Suppressor macrophage treated with lipopolysaccharide for 1 hour (primary cell): ENCODE measurements at regions not wholly inside any gene's neighbourhood (a gene's known extent, or its start where the extent isn't known, plus 50 kb on each side); places are given as distances from the start of the nearest gene placed in this dataset.

Experiments used
- DNase-seq, 3 donors: peaks; one replicate each; pipeline ENCODE4 v3.0.0-alpha.2; 2020 to 2022

GRCh38 chr1:65063025-65063424 lies 85.0 kb upstream of the AK4 start:
- DNase-seq, result no peak

DNA sequence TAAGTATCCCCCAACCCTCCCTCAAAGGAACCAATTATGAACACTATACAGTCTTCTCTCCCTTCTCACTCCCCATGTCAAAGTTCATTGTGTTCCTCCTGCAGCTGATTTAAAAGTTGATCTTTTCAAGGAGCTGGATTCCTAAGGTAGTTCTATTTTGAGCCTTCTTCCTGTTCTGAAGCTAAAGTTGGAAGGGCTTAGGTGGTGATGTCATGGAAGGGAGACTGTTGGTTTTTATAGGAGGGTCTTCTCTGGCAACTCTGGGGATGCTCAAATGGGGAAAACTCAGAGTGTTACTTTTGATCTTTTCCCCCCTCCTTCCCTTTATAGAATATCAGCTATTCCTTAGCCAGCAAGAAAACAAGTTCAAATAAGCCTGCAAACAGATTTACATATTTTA lies 83.0 kb upstream of the AK4 start:
- no peak for DNase-seq

DNA sequence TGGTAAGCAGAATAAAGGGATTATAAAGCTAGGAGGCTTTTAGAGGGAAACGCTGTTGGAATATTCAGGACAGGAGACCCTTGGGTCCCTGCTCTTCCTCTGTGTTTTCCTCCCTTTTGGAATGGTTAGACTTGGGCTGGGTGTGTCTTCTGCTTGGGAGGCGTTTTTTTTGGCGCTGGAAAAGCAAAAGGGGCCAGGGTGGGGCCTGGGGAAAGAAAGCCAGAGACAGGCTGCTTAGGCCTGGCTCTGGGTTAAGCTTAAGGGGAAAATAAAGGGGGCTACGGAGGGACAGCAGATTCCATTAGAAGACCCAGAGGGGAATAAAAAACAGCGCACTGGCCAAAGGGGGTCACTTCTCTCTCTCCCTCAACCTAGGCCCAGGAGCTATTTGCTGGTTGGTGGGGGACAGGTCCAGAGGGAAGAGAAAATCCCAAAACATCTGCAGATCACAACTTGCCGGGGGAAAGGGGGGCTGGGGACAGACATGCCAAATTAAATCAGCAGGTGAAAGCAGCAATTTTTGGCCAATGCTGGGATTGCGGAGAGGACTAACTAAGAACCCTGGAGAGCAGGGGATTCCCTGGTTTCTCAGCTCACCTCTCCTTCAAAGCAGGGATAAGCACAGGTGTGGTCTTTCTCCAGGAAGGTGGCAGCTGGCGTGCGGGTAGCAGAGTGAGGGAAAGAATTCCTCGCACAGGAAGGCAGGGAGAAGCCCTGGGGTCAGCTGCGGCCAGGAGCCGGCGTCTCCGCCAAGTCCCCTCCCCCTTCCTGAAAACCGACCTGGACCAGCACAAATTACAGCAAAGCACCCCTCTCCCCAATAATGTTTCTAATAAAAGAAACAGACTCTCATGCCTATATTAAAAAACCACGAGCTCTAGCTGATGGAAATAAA lies 82.2 kb upstream of the AK4 start:
- DNase-seq, result no peak

- no peak for DNase-seq
Measured at GRCh38 chr1:65066419-65066765, 81.6 kb upstream of the AK4 start.

- peak; percentile 93 to 98 (median 95) for DNase-seq
Measured at GRCh38 chr1:65066766-65067490, 81.1 kb upstream of the AK4 start.

DNA sequence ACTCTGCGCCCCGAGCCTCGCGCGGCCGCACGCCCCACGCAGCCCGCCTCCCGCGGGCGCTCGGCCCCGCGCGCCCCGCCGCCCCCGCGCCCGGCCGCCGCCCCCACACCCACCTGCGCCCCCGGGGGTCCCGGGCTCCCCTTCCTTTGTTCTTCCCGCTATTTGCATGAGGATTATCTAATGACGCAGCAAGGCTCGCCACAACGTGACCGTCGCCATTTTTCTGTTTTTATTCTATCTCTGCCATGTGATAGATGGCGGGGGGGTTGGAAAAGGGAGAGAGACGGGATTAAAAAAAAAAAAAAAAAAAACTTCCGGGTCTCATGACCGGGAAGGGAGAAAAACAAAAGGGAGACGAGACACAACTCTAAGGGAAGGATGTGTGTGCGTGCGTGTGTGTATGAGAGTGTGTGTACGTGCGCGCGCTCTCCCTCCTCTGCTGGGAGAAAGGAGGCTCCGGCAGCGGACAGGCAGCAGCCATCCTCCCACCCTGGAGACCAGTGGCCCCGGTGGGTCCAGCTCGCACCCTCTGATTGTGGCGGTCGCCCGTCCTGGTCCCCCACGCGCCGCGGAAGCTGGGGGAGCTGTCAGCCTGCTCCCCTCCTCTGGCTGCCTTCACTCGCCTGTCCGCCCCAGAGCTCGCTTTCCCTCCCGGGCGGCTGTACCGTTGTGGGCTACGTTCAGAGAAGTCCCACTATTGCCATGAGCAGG lies 80.4 kb upstream of the AK4 start:
- peak; percentile 84 to 85 (median 85) for DNase-seq

DNA sequence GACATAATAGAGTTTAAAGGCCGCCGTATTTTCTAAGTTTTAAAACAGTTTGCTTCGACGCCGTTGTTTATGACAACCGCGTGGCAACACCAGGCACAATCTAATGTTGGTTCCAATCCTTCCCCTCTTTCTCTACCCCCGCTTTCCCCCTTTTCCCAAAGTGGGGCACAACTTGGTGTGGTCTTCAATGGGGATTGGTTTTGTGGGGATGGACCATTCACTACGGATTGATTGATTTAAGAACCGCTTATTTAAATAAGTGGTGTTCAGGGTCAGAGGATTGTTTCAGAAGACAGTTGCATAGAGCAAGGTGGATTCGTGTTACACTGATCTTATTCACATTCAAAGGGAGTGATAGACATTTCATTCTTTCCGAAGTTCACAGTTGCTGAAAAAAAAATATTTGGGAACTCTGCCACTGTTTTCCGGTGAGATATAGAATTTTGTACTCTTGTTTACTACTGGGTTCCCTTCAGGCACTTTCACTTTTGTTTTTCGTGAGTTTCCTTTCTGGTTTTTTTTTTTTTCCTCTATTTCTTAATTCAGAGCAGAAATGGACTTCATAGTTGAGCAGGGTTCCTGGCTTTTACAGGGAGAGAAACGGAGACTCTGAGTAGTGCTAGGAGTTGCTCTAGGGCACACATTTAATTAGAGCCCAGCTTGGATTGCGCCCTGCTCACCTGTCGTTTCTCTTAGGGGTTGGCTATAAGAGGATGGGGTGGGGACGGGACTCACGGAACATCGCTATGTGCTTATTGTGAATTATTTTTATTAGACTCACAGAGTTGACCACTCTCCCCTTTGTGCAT lies 79.6 kb upstream of the AK4 start:
- DNase-seq, result peak; percentile 63 to 87 (median 75)

DNA sequence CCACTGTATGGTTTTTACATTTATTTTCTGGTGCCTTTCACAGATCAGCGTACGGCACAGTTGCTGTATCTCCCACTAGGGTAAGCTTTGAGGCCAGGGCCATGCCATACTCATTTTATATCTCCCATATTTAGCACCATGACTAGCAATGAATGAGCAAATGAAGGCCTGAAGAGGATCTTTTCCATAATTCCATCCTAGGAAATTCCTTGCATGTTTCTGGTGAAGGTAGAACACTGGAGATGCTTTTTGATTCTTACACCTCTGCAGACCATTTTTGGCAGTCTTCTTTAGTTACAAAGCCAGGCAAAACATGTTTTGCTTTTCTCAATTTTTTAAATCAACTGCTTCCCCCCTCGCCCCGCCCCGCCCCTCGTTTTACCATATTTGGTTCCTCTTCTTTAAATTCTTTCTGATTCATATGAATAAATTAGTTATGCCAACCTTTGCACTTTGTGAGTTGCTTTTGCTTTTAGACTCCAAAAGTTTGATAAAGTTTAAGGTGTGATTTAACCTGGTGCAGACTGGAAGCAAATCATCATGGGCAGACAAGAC lies 78.9 kb upstream of the AK4 start:
- DNase-seq, result peak; percentile 55 to 74 (median 66)

DNA sequence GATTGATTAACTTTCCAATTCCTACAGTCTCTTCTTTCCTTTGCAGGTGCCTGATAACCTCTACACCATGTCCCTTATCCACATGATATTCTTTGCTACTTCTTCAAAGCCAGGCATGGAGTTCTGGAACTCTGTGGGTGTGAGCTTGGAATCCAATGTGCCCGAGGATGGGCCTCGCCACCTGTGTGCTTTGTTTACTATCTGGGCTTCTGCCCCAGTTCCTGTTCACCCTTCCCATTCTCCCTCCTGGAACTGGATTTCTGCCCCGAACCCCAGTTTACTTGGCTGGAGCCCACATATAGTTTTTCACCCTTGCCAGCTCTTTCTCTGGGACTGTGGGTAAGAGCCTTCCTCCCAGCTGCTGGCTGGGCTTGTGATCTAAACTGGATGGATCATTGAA lies 75.2 kb upstream of the AK4 start:
- no peak for DNase-seq

- DNase-seq, result peak; percentile 74 to 79 (median 76)
Measured at GRCh38 chr1:65075123-65075976, 72.7 kb upstream of the AK4 start.

- no peak for DNase-seq
Measured at GRCh38 chr1:65077369-65077768, 70.6 kb upstream of the AK4 start.

DNA sequence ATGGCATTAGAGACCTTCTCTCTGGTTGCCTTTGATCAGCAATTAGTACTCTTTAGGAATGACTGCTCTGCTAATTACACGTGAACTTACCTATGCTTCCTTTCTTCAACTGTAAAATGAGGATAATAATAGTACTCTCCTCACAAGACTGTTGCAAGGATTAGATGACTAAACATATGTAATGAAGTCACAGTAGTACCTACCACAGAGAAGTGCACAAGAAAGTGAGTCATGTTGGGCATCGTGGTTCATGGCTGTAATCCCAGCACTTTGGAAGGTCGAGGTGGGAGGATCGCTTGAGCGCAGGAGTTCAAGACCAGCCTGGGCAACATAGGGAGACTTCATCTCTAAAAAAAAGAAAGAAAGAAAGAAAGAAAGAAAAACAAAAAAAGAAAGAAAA lies 68.1 kb upstream of the AK4 start:
- peak; percentile 61 to 89 (median 81) for DNase-seq

GRCh38 chr1:65082346-65083040 lies 65.5 kb upstream of the AK4 start:
- no peak for DNase-seq

DNA sequence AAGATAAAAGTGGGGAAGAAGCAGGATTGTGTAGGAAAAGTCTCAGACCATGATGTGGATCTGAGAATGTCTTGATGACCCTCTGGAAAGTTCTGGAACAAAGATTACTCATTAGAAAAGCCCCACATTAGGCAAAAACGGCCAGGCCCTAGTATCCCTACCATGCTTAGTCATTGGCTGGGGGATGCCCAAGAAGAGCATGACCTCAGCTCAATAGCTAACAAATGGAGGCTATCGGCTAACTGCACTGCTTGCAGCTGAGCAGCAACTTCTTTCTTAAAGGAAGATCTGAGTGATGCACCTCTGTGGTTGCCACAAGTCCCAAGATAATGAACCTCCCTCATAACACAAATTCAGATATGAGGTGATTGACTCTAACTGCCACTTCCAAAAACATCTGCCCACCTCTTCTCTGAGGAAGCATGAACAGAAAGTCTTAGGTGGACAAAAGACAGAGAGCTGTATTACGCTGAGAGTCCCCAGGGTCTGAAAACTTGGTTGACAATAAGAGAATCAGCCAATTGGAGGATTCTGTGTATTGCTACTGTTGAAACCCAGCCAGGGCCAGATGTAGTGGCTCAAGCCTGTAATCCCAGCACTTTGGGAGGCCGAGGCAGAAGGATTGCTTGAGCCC lies 64.6 kb upstream of the AK4 start:
- peak; percentile 91 to 98 (median 96) for DNase-seq

GRCh38 chr1:65084066-65084465 lies 63.9 kb upstream of the AK4 start:
- DNase-seq, result peak; percentile 75 to 88 (median 76)

DNA sequence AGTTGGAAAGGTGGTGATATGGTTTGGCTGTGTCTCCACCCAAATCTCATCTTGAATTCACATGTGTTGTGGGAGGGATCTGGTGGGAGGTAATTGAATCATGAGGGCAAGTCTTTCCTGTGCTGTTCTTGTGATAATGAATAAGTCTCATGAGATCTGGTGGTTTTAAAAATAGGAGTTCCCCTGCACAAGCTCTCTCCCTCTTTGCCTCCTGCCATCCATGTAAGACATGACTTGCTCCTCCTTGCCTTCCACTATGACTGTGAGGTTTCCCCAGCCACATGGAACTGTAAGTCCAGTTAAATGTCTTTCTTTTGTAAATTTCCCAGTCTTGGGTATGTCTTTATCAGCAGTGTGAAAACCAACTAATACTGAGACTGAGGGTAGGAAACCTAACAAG lies 60.5 kb upstream of the AK4 start:
- DNase-seq, result peak; percentile 57 to 76 (median 62)

GRCh38 chr1:65090406-65090805 lies 57.6 kb upstream of the AK4 start:
- peak; percentile 27 to 50 (median 27) for DNase-seq

- DNase-seq, result peak; percentile 84 to 88 (median 87)
Measured at GRCh38 chr1:65092691-65093090, 55.3 kb upstream of the AK4 start.

GRCh38 chr1:65097076-65097475 lies 50.9 kb upstream of the AK4 start:
- DNase-seq, result peak; percentile 43 to 88 (median 82)
